22Rv1 (cell line): ENCODE measurements at regions not wholly inside any gene's neighbourhood (a gene's known extent, or its start where the extent isn't known, plus 50 kb on each side); places are given as distances from the start of the nearest gene placed in this dataset.

Experiments
- H3K27ac ChIP-seq: fragments of 450-650 bp; 2 replicates; pipeline ENCODE4 v1.5.1; 2017
- ZFX ChIP-seq: fragments of 450-650 bp; IDR thresholded peaks from 2 replicates; pipeline ENCODE4 v1.6.1; 2017; ENCODE audit warnings: antibody characterized with exemption, borderline replicate concordance
- TF ChIP-seq, protein P1 (sequence below): fragments of 450-650 bp; IDR thresholded peaks from 2 replicates; pipeline ENCODE4 v1.5.1; 2017; ENCODE audit warnings: mild to moderate bottlenecking

DNA sequence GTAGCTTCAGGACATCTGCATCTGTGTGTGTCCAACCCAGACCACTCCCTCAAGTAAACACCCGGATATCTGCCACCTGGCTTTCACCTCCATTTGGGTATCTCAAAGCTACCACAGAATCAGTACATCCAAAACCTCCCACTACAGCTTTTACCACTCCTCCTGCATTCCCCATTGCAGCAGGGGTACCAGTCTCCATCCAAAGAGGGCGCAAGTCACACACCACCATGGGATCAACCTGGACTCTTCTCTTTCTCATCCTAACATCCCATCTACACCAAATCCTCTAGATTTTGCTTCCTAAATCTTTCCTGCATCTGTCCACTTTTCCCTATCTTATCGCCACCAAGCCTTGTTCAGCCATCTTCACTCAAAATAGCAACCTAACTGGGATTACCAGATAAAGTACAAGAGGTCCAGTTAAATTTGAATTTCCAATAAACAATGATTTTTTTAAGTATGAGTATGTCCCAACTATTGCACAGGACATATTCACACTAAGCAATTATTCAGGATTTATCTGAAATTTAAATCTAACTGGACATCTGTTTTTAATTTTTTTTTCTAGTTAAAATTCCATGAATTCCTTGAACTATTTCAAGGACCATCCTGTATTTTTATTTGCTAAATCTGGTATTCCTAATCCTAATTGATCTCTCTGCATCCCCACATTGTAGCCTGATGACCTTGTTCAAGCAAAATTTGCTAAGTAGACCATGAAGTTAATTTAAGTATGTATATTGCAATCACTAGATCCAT, 164.3 kb upstream of the MLN start:
- TF ChIP-seq, protein P1, sequence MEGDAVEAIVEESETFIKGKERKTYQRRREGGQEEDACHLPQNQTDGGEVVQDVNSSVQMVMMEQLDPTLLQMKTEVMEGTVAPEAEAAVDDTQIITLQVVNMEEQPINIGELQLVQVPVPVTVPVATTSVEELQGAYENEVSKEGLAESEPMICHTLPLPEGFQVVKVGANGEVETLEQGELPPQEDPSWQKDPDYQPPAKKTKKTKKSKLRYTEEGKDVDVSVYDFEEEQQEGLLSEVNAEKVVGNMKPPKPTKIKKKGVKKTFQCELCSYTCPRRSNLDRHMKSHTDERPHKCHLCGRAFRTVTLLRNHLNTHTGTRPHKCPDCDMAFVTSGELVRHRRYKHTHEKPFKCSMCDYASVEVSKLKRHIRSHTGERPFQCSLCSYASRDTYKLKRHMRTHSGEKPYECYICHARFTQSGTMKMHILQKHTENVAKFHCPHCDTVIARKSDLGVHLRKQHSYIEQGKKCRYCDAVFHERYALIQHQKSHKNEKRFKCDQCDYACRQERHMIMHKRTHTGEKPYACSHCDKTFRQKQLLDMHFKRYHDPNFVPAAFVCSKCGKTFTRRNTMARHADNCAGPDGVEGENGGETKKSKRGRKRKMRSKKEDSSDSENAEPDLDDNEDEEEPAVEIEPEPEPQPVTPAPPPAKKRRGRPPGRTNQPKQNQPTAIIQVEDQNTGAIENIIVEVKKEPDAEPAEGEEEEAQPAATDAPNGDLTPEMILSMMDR: peak; percentile 26; the same call in 1 of the 2 replicates
- TF ChIP-seq ZFX: no peak
- H3K27ac ChIP-seq: no peak overlapping the region

DNA sequence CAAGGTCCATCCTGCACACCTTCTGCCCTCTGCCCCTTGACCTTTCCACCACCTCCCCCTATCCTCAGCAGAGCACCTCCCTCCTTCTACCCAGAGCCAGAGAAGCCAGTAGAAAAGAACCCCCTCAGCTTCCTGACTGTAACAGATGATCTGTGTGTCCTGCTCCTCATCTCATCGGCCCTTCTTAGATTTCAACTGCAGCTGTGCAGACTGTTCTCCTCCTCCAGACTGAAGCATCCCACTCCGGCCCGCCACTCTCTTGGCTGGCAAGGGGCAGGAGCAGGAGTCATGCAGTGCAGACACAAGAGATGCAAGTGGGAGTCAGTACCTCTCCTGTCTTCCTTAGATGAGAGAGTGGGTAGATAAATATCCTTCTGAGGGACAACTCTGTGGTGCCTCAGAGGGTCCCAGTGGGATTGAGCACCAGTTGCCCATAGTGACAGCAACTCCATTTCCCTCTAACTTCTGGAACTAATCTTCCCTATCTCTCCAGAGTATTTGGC, 163.5 kb upstream of the MLN start:
- TF ChIP-seq ZFX: no peak
- TF ChIP-seq, protein P1: no peak
- H3K27ac ChIP-seq: no peak overlapping the region

DNA sequence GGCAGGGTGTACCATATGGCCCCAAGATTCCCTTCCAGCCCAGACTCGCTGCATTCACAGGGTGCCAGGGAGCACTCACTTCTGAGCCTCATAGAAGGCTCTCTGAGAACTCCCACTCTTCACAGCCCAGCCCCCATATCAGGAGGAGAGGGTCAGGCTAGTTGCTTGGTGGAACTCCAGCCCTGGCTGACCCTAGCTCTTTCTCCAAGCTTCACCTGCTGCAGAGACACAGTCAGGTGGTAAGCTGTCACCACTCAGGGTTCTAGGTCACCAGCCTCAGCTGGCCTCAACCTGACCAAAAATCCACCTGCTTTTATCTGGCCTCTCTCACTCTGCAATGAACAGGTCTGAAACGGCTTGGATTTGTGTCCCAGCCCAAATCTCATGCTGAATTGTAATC, 162.7 kb upstream of the MLN start:
- H3K27ac ChIP-seq: no peak overlapping the region
- TF ChIP-seq ZFX: no peak
- TF ChIP-seq, protein P1: no peak

DNA sequence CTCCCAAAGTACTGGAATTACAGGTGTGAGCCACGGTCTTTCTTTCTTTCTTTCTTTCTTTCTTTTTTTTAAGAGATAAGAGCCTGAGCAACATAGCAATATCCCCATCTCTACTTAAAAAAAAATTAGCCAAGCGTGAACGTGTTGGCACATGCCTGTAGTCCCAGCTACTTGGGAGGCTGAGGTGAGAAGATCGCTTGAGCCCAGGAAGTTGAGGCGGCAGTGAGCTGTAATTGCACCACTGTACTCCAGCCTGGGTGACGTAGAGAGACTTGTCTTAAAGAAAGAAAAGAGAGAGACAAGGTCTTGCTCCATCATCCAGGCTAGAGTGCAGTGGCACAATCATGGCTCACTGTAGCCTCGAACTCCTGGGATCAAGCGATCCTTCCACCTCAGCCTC, 162.0 kb upstream of the MLN start:
- TF ChIP-seq, protein P1: no peak
- TF ChIP-seq ZFX: no peak
- H3K27ac ChIP-seq: no peak overlapping the region

DNA sequence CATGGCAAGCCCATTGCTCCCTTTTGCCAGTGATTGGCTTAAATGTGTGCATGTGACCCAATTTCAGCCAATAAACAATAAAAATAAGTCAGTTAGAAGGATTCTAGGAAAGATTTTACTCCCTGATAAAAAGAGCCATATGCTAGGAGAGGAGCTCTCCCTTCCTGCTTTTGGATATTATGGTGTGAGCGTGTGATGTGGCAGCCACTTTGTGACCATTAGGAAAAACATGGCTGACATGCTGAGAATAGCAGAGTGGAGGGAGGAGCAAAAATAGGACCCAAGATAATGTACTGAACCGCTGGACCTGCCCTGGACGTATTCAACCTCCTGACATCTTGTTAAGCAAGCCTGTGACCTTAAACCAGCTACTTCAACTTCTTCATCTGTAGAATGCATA, 160.6 kb upstream of the MLN start:
- TF ChIP-seq, protein P1: no peak
- no peak for TF ChIP-seq ZFX
- H3K27ac ChIP-seq: no peak overlapping the region

DNA sequence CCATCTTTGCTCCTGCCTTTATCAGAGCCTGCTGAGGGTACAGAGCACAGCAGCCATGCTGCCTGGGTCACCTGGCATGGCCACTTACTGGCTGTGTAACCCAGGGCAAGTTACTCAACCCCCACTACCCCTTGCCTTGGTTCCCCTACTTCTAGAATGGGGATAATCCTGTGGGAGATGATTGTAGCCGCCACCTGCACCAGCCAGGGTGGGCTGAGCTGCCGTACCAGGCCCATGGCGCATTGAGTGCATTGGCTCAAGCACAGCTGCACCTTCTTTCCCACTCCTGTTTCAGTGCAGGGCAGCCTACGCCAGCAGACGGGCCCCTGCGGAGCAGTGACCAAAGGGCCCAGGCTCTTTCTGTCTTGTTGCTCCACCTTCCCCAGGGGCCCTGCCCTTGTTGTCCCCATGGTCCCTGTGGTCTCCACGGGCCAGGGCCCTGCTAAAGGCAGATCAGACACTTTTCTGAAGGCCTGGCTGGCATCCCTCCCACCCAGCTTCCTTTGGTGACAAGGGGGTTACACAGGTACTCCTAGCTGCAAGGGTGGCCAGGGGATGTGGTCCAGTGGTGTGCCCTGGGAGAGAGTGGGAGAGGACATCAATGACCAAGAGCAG, 159.4 kb upstream of the MLN start:
- TF ChIP-seq, protein P1: no peak
- TF ChIP-seq ZFX: no peak
- H3K27ac ChIP-seq: no peak overlapping the region
